ENCODE measurements at regions not wholly inside any gene's neighbourhood (a gene's known extent, or its start where the extent isn't known, plus 50 kb on each side); places are given as distances from the start of the nearest gene placed in this dataset.

- TF ChIP-seq, protein P1, sequence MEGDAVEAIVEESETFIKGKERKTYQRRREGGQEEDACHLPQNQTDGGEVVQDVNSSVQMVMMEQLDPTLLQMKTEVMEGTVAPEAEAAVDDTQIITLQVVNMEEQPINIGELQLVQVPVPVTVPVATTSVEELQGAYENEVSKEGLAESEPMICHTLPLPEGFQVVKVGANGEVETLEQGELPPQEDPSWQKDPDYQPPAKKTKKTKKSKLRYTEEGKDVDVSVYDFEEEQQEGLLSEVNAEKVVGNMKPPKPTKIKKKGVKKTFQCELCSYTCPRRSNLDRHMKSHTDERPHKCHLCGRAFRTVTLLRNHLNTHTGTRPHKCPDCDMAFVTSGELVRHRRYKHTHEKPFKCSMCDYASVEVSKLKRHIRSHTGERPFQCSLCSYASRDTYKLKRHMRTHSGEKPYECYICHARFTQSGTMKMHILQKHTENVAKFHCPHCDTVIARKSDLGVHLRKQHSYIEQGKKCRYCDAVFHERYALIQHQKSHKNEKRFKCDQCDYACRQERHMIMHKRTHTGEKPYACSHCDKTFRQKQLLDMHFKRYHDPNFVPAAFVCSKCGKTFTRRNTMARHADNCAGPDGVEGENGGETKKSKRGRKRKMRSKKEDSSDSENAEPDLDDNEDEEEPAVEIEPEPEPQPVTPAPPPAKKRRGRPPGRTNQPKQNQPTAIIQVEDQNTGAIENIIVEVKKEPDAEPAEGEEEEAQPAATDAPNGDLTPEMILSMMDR (IDR thresholded peaks at IDR 0.05): no peak
- TF ChIP-seq POLR2A (IDR thresholded peaks at IDR 0.05): no peak
Measured at GRCh38 chr10:129416155-129416554, 50.9 kb upstream of the MGMT start.

Data from uterus (tissue), 2 donors.